ENCODE measurements at regions not wholly inside any gene's neighbourhood (a gene's known extent, or its start where the extent isn't known, plus 50 kb on each side); places are given as distances from the start of the nearest gene placed in this dataset.
"Not testable (repeated sequence)": the region's sequence is repeated elsewhere in the genome, so short reads cannot be mapped to it uniquely, and the experiment has no call there.

DNA sequence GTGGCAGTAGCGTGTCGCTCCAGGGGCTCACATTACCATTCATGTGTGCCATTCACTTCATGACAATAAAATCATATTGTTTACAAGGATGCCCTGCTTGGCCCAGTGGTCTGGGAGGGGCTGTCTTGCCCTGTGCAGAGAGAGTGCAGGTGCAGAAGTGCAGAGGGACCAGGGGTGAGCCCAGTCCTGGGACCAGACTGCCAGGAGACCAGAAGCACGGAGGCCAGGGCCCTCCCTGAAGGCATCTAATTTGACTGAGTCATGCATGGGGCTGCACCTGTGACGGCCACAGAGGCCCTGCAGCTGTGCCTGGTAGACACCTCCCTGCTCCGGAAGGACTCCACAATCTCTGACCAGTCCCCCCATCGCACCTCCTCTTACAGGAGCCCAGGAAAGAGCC lies 164.4 kb upstream of the FOXD4L5 start:
- no peak overlapping the region for H3K4me3 ChIP-seq
- H3K27ac ChIP-seq = no peak overlapping the region
- H3K9me3 ChIP-seq = no peaks in the 10 kb centered on the region
- no peaks in the 10 kb centered on the region for H3K36me3 ChIP-seq
- intact Hi-C loops (cut with DNase I) = no loop called here
- no peaks in the 10 kb centered on the region for H3K4me1 ChIP-seq
- TF ChIP-seq CTCF (IDR thresholded peaks at IDR 0.05) = no peak
- DNase-seq (no peak), ATAC-seq (no peak)
- H3K27me3 ChIP-seq (ENCODE audit: low read depth) = no peaks in the 10 kb centered on the region

GRCh38 chr9:65447146-65447545 lies 162.1 kb upstream of the FOXD4L5 start:
- intact Hi-C loops (cut with DNase I); H3K4me3 ChIP-seq; H3K27ac ChIP-seq; H3K27me3 ChIP-seq (ENCODE audit: low read depth); H3K36me3 ChIP-seq; H3K9me3 ChIP-seq; ATAC-seq; H3K4me1 ChIP-seq; DNase-seq: not testable (repeated sequence)

GRCh38 chr9:65445991-65446390 lies 161.0 kb upstream of the FOXD4L5 start:
- H3K36me3 ChIP-seq; H3K4me1 ChIP-seq; ATAC-seq; DNase-seq; H3K27ac ChIP-seq; H3K27me3 ChIP-seq (ENCODE audit: low read depth); H3K9me3 ChIP-seq; intact Hi-C loops (cut with DNase I); H3K4me3 ChIP-seq: not testable (repeated sequence)

- no peak for TF ChIP-seq CTCF (IDR thresholded peaks at IDR 0.05)
- Histone ChIP-seq H3K27me3 (ENCODE audit: low read depth) (no peaks in the 10 kb centered on the region), H3K4me1 (no peaks in the 10 kb centered on the region), H3K9me3 (no peaks in the 10 kb centered on the region), H3K27ac (no peak overlapping the region), H3K36me3 (no peaks in the 10 kb centered on the region), H3K4me3 (no peak overlapping the region)
- intact Hi-C loops (cut with DNase I) = no loop called here
- ATAC-seq = no peak
- no peak for DNase-seq
These were observed 159.9 kb upstream of the FOXD4L5 start for GRCh38 chr9:65444943-65445342.

DNA sequence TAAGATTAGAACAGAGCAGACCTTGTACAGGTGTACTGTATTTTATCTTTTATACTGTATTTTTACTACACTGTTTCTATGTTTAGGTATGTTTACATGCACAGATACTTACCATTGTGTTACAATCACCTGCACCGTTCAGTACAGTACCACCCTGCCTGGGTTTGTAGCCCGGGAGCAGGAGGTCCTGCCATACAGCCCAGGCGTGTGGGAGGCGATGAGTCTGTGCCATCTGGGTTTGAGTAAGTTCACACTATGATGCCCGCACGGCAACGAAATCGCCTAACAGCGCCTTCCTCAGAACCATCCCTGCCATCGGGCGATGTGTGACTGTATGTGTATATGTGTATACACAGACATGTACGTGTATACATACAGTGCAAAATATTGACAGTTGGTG lies 157.1 kb upstream of the FOXD4L5 start:
- H3K9me3 ChIP-seq; H3K4me1 ChIP-seq; H3K4me3 ChIP-seq; H3K27ac ChIP-seq; H3K36me3 ChIP-seq; H3K27me3 ChIP-seq (ENCODE audit: low read depth); intact Hi-C loops (cut with DNase I); DNase-seq; ATAC-seq: not testable (repeated sequence)

GRCh38 chr9:65441324-65441920 lies 156.4 kb upstream of the FOXD4L5 start:
- H3K9me3 ChIP-seq; DNase-seq; H3K4me3 ChIP-seq; ATAC-seq; H3K27me3 ChIP-seq (ENCODE audit: low read depth); intact Hi-C loops (cut with DNase I); H3K27ac ChIP-seq; H3K36me3 ChIP-seq; H3K4me1 ChIP-seq: not testable (repeated sequence)

DNA sequence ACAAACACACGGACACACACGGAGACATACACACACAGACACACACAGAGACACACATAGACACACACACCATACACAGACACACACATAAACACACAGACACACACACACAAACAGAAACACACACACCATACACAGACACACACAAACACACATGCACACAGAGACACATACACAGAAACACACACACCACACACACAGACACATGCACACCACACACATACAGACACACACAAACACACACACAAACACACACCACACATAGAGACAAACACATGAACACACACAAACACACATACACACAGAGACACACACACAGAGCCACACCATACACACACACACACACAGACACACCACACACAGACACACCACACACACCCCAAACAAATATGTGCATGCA lies 152.7 kb upstream of the FOXD4L5 start:
- intact Hi-C loops (cut with DNase I) = no loop called here
- Histone ChIP-seq H3K4me3 (no peak overlapping the region), H3K9me3 (peaks cover 4% of the 10 kb centered on the region)

More for the DNA sequence above, 152.7 kb upstream of the FOXD4L5 start:
- ATAC-seq (no peak), DNase-seq (no peak)
- Histone ChIP-seq H3K27me3 (ENCODE audit: low read depth) (no peaks in the 10 kb centered on the region), H3K4me1 (no peaks in the 10 kb centered on the region), H3K27ac (no peak overlapping the region), H3K36me3 (no peaks in the 10 kb centered on the region)
- TF ChIP-seq CTCF (IDR thresholded peaks at IDR 0.05) = no peak
